Breast epithelium (tissue), 4 donors: ENCODE measurements at regions not wholly inside any gene's neighbourhood (a gene's known extent, or its start where the extent isn't known, plus 50 kb on each side); places are given as distances from the start of the nearest gene placed in this dataset.

Source experiments
- DNase-seq, 2 donors: peaks; one replicate each; pipeline ENCODE4 v3.0.0-alpha.2; 2019; ENCODE audit warnings: low spot score in 2 of 2
- H3K27ac ChIP-seq, 2 donors: fragments of 200-600 bp; sonication (generic) in 1 of 2; one replicate each; pipeline ENCODE4 v1.5.1; 2016 to 2019; ENCODE audit warnings: mild to moderate bottlenecking in 1 of 2
- H3K27me3 ChIP-seq, 2 donors: fragments of 200-600 bp; sonication (generic) in 1 of 2; one replicate each; pipeline versions ENCODE4 v1.5.1 to v1.6.0; 2017 to 2019; ENCODE audit warnings: control low read depth in 1 of 2, mild to moderate bottlenecking in 1 of 2
- H3K36me3 ChIP-seq: fragments of 200-600 bp; one replicate; pipeline ENCODE4 v1.5.1; 2019
- H3K4me1 ChIP-seq, 2 donors: fragments of 200-600 bp; sonication (generic); one replicate each; pipeline ENCODE4 v1.5.1; 2016 to 2019; ENCODE audit warnings: control low read depth in 1 of 2
- H3K4me3 ChIP-seq, 3 donors: fragments of 200-600 bp; sonication (generic); 1 replicate in 2 of 3; 2 replicates in 1 of 3; pipeline ENCODE4 v1.5.1; 2016 to 2019; ENCODE audit warnings: mild to moderate bottlenecking in 3 of 3, moderate library complexity in 2 of 3
- H3K9me3 ChIP-seq, 2 donors: fragments of 200-600 bp; sonication (generic) in 1 of 2; one replicate each; pipeline ENCODE4 v1.5.1; 2016 to 2019; ENCODE audit warnings: control low read depth in 1 of 2
- CTCF ChIP-seq, 3 donors: fragments of 450-650 bp; IDR thresholded peaks; one replicate each; pipeline ENCODE4 v1.5.1; 2016 to 2017; ENCODE audit warnings: antibody characterized with exemption in 3 of 3, mild to moderate bottlenecking in 3 of 3, moderate library complexity in 3 of 3
- POLR2A ChIP-seq: fragments of 450-650 bp; IDR thresholded peaks from one replicate; pipeline ENCODE4 v1.6.1; 2016; ENCODE audit warnings: antibody characterized with exemption, mild to moderate bottlenecking, moderate library complexity
- POLR2AphosphoS5 ChIP-seq, 3 donors: sonication (generic); formaldehyde crosslinking; IDR thresholded peaks; one replicate each; pipeline ENCODE4 v1.6.1; 2017; ENCODE audit warnings: antibody characterized with exemption in 3 of 3
- intact Hi-C: fragments of 100-400 bp; cut with DNase I; formaldehyde crosslinking; loops from one replicate; pipeline ENCODE4 v1.15.1; 2023; ENCODE audit warnings: low total_unique reads

DNA sequence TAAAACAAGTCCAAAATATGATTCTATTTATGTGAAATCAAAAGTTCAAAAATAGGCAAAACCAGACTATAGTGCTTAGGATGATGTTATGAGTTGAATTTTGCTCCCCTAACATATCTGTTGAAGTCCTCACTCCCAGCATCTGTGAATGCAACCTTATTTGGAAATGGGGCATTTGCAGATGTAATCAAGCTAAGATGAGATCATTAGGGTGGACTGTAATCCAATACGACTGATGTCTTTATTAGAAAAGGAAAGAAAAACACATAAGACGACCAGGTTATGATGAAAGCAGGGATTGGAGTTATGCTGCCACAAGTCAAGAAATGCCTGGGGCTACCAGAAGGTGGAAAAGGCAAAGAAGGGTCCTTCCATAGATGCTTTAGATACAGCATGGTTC, 110.5 kb upstream of the CCDC39 start:
- Histone ChIP-seq H3K9me3 (no peaks in the 10 kb centered on the region), H3K27me3 (no peaks in the 10 kb centered on the region), H3K36me3 (no peaks in the 10 kb centered on the region), H3K27ac (no peak overlapping the region), H3K4me3 (no peak overlapping the region), H3K4me1 (no peaks in the 10 kb centered on the region)
- intact Hi-C loops: no loop called here
- DNase-seq: no peak
- TF ChIP-seq POLR2A: no peak
- TF ChIP-seq CTCF (IDR thresholded peaks at IDR 0.05): no peak
- TF ChIP-seq POLR2AphosphoS5 (IDR thresholded peaks at IDR 0.05): no peak

GRCh38 chr3:180798197-180798596, 114.3 kb upstream of the FXR1 start:
- Histone ChIP-seq H3K27ac (no peak overlapping the region), H3K4me3 (no peak overlapping the region), H3K4me1 (no peaks in the 10 kb centered on the region), H3K9me3 (no peaks in the 10 kb centered on the region), H3K27me3 (no peaks in the 10 kb centered on the region), H3K36me3 (no peaks in the 10 kb centered on the region)
- DNase-seq: no peak
- TF ChIP-seq POLR2A: no peak
- TF ChIP-seq POLR2AphosphoS5 (IDR thresholded peaks at IDR 0.05): no peak
- TF ChIP-seq CTCF (IDR thresholded peaks at IDR 0.05): no peak
- intact Hi-C loops: no loop called here

- DNase-seq: no peak
- intact Hi-C loops: no loop called here
- Histone ChIP-seq H3K36me3 (no peaks in the 10 kb centered on the region), H3K4me1 (no peaks in the 10 kb centered on the region), H3K27ac (no peak overlapping the region), H3K27me3 (no peaks in the 10 kb centered on the region), H3K9me3 (no peaks in the 10 kb centered on the region), H3K4me3 (no peak overlapping the region)
- no peak for TF ChIP-seq POLR2AphosphoS5 (IDR thresholded peaks at IDR 0.05)
- peak in 1 of 3 donors; percentile 20 for TF ChIP-seq CTCF (IDR thresholded peaks at IDR 0.05)
Measured at GRCh38 chr3:180802837-180803236, 109.6 kb upstream of the FXR1 start.

GRCh38 chr3:180804916-180805315, 107.6 kb upstream of the FXR1 start:
- H3K4me1 ChIP-seq: no peaks in the 10 kb centered on the region
- no peaks in the 10 kb centered on the region for H3K36me3 ChIP-seq
- intact Hi-C loops: no loop called here
- H3K4me3 ChIP-seq: no peak overlapping the region
- H3K27me3 ChIP-seq: no peaks in the 10 kb centered on the region
- DNase-seq: no peak
- no peak for TF ChIP-seq POLR2A
- peak in 1 of 3 donors; percentile 27 for TF ChIP-seq CTCF (IDR thresholded peaks at IDR 0.05)
- no peak overlapping the region for H3K27ac ChIP-seq
- H3K9me3 ChIP-seq: no peaks in the 10 kb centered on the region

- Histone ChIP-seq H3K4me3 (no peak overlapping the region), H3K36me3 (no peaks in the 10 kb centered on the region), H3K9me3 (no peaks in the 10 kb centered on the region), H3K4me1 (no peaks in the 10 kb centered on the region), H3K27ac (no peak overlapping the region), H3K27me3 (no peaks in the 10 kb centered on the region)
- intact Hi-C loops: no loop called here
- no peak for DNase-seq
- TF ChIP-seq POLR2AphosphoS5 (IDR thresholded peaks at IDR 0.05) (no peak), CTCF (IDR thresholded peaks at IDR 0.05) (no peak), POLR2A (no peak)
Measured at GRCh38 chr3:180808823-180809575, 103.5 kb upstream of the FXR1 start.
